ENCODE measurements at regions not wholly inside any gene's neighbourhood (a gene's known extent, or its start where the extent isn't known, plus 50 kb on each side); places are given as distances from the start of the nearest gene placed in this dataset.

GRCh38 chr12:40508421-40508820 is 183.8 kb upstream of the CNTN1 start:
- no peaks in the 10 kb centered on the region for H3K27me3 ChIP-seq
- H3K9me3 ChIP-seq = no peaks in the 10 kb centered on the region
- H3K4me1 ChIP-seq = no peaks in the 10 kb centered on the region
- H3K27ac ChIP-seq = no peak overlapping the region
- TF ChIP-seq POLR2AphosphoS5 (IDR thresholded peaks at IDR 0.05) (no peak), CTCF (IDR thresholded peaks at IDR 0.05) (no peak), POLR2A (IDR thresholded peaks at IDR 0.05) (no peak)
- no peak for DNase-seq (ENCODE audit: low spot score in 2 of 2)
- intact Hi-C loops (cut with DNase I; ENCODE audit: low total_unique reads) = no loop called here
- no peak overlapping the region for H3K4me3 ChIP-seq
- no peaks in the 10 kb centered on the region for H3K36me3 ChIP-seq

GRCh38 chr12:40511341-40511740 is 180.9 kb upstream of the CNTN1 start:
- TF ChIP-seq CTCF (IDR thresholded peaks at IDR 0.05) = no peak
- TF ChIP-seq POLR2AphosphoS5 (IDR thresholded peaks at IDR 0.05) = no peak
- TF ChIP-seq POLR2A (IDR thresholded peaks at IDR 0.05) = no peak
- no peak for DNase-seq (ENCODE audit: low spot score in 2 of 2)
- Histone ChIP-seq H3K4me3 (no peak overlapping the region), H3K9me3 (no peaks in the 10 kb centered on the region), H3K27ac (no peak overlapping the region), H3K36me3 (no peaks in the 10 kb centered on the region), H3K4me1 (no peaks in the 10 kb centered on the region), H3K27me3 (no peaks in the 10 kb centered on the region)
- intact Hi-C loops (cut with DNase I; ENCODE audit: low total_unique reads) = no loop called here

GRCh38 chr12:40515041-40515816 is 177.0 kb upstream of the CNTN1 start:
- TF ChIP-seq CTCF (IDR thresholded peaks at IDR 0.05) = no peak
- no peak for TF ChIP-seq POLR2A (IDR thresholded peaks at IDR 0.05)
- TF ChIP-seq POLR2AphosphoS5 (IDR thresholded peaks at IDR 0.05) = no peak
- no peaks in the 10 kb centered on the region for H3K9me3 ChIP-seq
- H3K4me3 ChIP-seq = no peak overlapping the region
- no peak overlapping the region for H3K27ac ChIP-seq
- intact Hi-C loops (cut with DNase I; ENCODE audit: low total_unique reads) = no loop called here
- H3K27me3 ChIP-seq = no peaks in the 10 kb centered on the region
- no peaks in the 10 kb centered on the region for H3K36me3 ChIP-seq
- no peaks in the 10 kb centered on the region for H3K4me1 ChIP-seq
- DNase-seq (ENCODE audit: low spot score in 2 of 2) = no peak

GRCh38 chr12:40522837-40523236 is 169.4 kb upstream of the CNTN1 start:
- Histone ChIP-seq H3K4me1 (no peaks in the 10 kb centered on the region), H3K27ac (no peak overlapping the region), H3K4me3 (no peak overlapping the region), H3K9me3 (no peaks in the 10 kb centered on the region), H3K36me3 (no peaks in the 10 kb centered on the region), H3K27me3 (no peaks in the 10 kb centered on the region)
- no peak for DNase-seq (ENCODE audit: low spot score in 2 of 2)
- intact Hi-C loops (cut with DNase I; ENCODE audit: low total_unique reads) = no loop called here
- TF ChIP-seq POLR2A (IDR thresholded peaks at IDR 0.05) = no peak
- TF ChIP-seq CTCF (IDR thresholded peaks at IDR 0.05) = no peak
- TF ChIP-seq POLR2AphosphoS5 (IDR thresholded peaks at IDR 0.05) = no peak

GRCh38 chr12:40525054-40525453 is 167.2 kb upstream of the CNTN1 start:
- H3K4me1 ChIP-seq = no peaks in the 10 kb centered on the region

More at GRCh38 chr12:40525054-40525453, 167.2 kb upstream of the CNTN1 start:
- no peaks in the 10 kb centered on the region for H3K27me3 ChIP-seq
- H3K4me3 ChIP-seq = no peak overlapping the region
- no peak for DNase-seq (ENCODE audit: low spot score in 2 of 2)
- H3K36me3 ChIP-seq = no peaks in the 10 kb centered on the region
- H3K27ac ChIP-seq = no peak overlapping the region
- intact Hi-C loops (cut with DNase I; ENCODE audit: low total_unique reads) = no loop called here
- no peaks in the 10 kb centered on the region for H3K9me3 ChIP-seq
- TF ChIP-seq POLR2A (IDR thresholded peaks at IDR 0.05) (no peak), POLR2AphosphoS5 (IDR thresholded peaks at IDR 0.05) (no peak), CTCF (IDR thresholded peaks at IDR 0.05) (no peak)

All from breast epithelium (tissue), 4 donors.